Sigmoid colon (tissue), 6 donors: ENCODE measurements at regions not wholly inside any gene's neighbourhood (a gene's known extent, or its start where the extent isn't known, plus 50 kb on each side); places are given as distances from the start of the nearest gene placed in this dataset.

Experiments used
- DNase-seq: peaks from one replicate; pipeline ENCODE4 v3.0.0-alpha.2; 2019
- H3K27ac ChIP-seq, 4 donors: fragments of 200-600 bp; sonication (generic); one replicate each; pipeline ENCODE4 v1.5.1; 2016 to 2019; ENCODE audit warnings: mild to moderate bottlenecking in 1 of 4
- H3K27me3 ChIP-seq, 3 donors: fragments of 200-600 bp; sonication (generic); one replicate each; pipeline ENCODE4 v1.5.1; 2019; ENCODE audit warnings: mild to moderate bottlenecking in 1 of 3
- H3K36me3 ChIP-seq, 4 donors: fragments of 200-600 bp; sonication (generic); one replicate each; pipeline ENCODE4 v1.5.1; 2016 to 2019
- H3K4me1 ChIP-seq, 4 donors: fragments of 200-600 bp; sonication (generic); one replicate each; pipeline ENCODE4 v1.5.1; 2017 to 2019
- H3K4me3 ChIP-seq, 4 donors: fragments of 200-600 bp; sonication (generic); one replicate each; pipeline ENCODE4 v1.5.1; 2017 to 2019; ENCODE audit warnings: mild to moderate bottlenecking in 2 of 4, moderate library complexity in 1 of 4
- H3K9me3 ChIP-seq, 4 donors: fragments of 200-600 bp in 3 of 4; sonication (generic) in 3 of 4; one replicate each; pipeline versions ENCODE4 v1.5.1 to v1.6.1; 2013 to 2019
- CTCF ChIP-seq, 4 experiments: fragments of 450-650 bp in 3 of 4; fragments of 200-600 bp in 1 of 4; IDR thresholded peaks; one replicate each; pipeline ENCODE4 v1.5.1; 2016 to 2019; ENCODE audit warnings: antibody characterized with exemption in 4 of 4, mild to moderate bottlenecking in 3 of 4, moderate library complexity in 2 of 4
- EP300 ChIP-seq, 4 donors: sonication (generic); formaldehyde crosslinking; IDR thresholded peaks; one replicate each; pipeline ENCODE4 v1.6.1; 2017; ENCODE audit warnings: antibody characterized with exemption in 4 of 4
- POLR2A ChIP-seq, 2 donors: fragments of 450-650 bp; IDR thresholded peaks; one replicate each; pipeline ENCODE4 v1.6.1; 2016; ENCODE audit warnings: antibody characterized with exemption in 2 of 2, mild to moderate bottlenecking in 2 of 2, moderate library complexity in 2 of 2
- POLR2AphosphoS5 ChIP-seq, 4 donors: sonication (generic); formaldehyde crosslinking; IDR thresholded peaks; one replicate each; pipeline ENCODE4 v1.6.1; 2017; ENCODE audit warnings: antibody characterized with exemption in 4 of 4
- WGBS, 2 donors: extraction: QIAGEN DNeasy Blood & Tissue Kit; methylation state at CpG; one replicate each; pipeline ENCODE4 v1.1.7; 2013; 5-methylcytosine and 5-hydroxymethylcytosine counted together
- intact Hi-C: fragments of 100-400 bp; cut with DNase I; formaldehyde crosslinking; loops from one replicate; pipeline ENCODE4 v1.15.1; 2023
- donor health status: healthy with polysubstance abuse.
- donor health status: healthy.

GRCh38 chr3:184486614-184487013 lies 75.0 kb upstream of the EPHB3 start:
- H3K4me1 ChIP-seq: no peaks in the 10 kb centered on the region
- H3K9me3 ChIP-seq: no peaks in the 10 kb centered on the region
- H3K27ac ChIP-seq: no peak overlapping the region
- no peak for DNase-seq
- TF ChIP-seq CTCF (IDR thresholded peaks at IDR 0.05): no peak
- no peak for TF ChIP-seq EP300 (IDR thresholded peaks at IDR 0.05)
- TF ChIP-seq POLR2AphosphoS5 (IDR thresholded peaks at IDR 0.05): no peak
- TF ChIP-seq POLR2A (IDR thresholded peaks at IDR 0.05): no peak
- no peak overlapping the region for H3K4me3 ChIP-seq
- H3K27me3 ChIP-seq: peaks cover 6 to 31% (median 14%) of the 10 kb centered on the region in 3 donors
- intact Hi-C loops: no loop called here
- H3K36me3 ChIP-seq: no peaks in the 10 kb centered on the region

GRCh38 chr3:184488577-184488976 lies 73.0 kb upstream of the EPHB3 start:
- H3K27me3 ChIP-seq: peaks cover 13 to 46% (median 21%) of the 10 kb centered on the region in 3 donors
- TF ChIP-seq EP300 (IDR thresholded peaks at IDR 0.05) (no peak), POLR2A (IDR thresholded peaks at IDR 0.05) (no peak), POLR2AphosphoS5 (IDR thresholded peaks at IDR 0.05) (no peak), CTCF (IDR thresholded peaks at IDR 0.05) (no peak)

GRCh38 chr3:184489268-184489841 lies 72.2 kb upstream of the EPHB3 start:
- H3K9me3 ChIP-seq: no peaks in the 10 kb centered on the region
- TF ChIP-seq POLR2AphosphoS5 (IDR thresholded peaks at IDR 0.05): no peak
- TF ChIP-seq POLR2A (IDR thresholded peaks at IDR 0.05): no peak
- no peak for TF ChIP-seq EP300 (IDR thresholded peaks at IDR 0.05)
- no peak for TF ChIP-seq CTCF (IDR thresholded peaks at IDR 0.05)
- intact Hi-C loops: no loop called here
- peaks cover 0 to 7% (median 6%) of the 10 kb centered on the region in 4 donors for H3K4me1 ChIP-seq
- H3K27me3 ChIP-seq: peaks cover 13 to 54% (median 22%) of the 10 kb centered on the region in 3 donors
- no peaks in the 10 kb centered on the region for H3K36me3 ChIP-seq
- WGBS, 2 donors: 57 to 66% methylated on average over 3 of the region's 3 CpGs
- DNase-seq: no peak
- H3K27ac ChIP-seq: no peak overlapping the region
- H3K4me3 ChIP-seq: no peak overlapping the region

More at GRCh38 chr3:184488577-184488976, 73.0 kb upstream of the EPHB3 start:
- H3K4me3 ChIP-seq: no peak overlapping the region
- H3K4me1 ChIP-seq: peaks cover 0 to 7% (median 6%) of the 10 kb centered on the region in 4 donors
- intact Hi-C loops: no loop called here
- DNase-seq: no peak
- H3K36me3 ChIP-seq: no peaks in the 10 kb centered on the region
- WGBS, 2 donors: 86 to 87% methylated on average over 6 of the region's 6 CpGs
- H3K9me3 ChIP-seq: no peaks in the 10 kb centered on the region
- H3K27ac ChIP-seq: no peak overlapping the region

- Histone ChIP-seq H3K4me1 (peaks cover 0 to 7% (median 6%) of the 10 kb centered on the region in 4 donors), H3K9me3 (no peaks in the 10 kb centered on the region), H3K36me3 (no peaks in the 10 kb centered on the region), H3K4me3 (no peak overlapping the region), H3K27me3 (peaks cover 13 to 66% (median 32%) of the 10 kb centered on the region in 3 donors), H3K27ac (no peak overlapping the region)
- intact Hi-C loops: no loop called here
- no peak for DNase-seq
- TF ChIP-seq CTCF (IDR thresholded peaks at IDR 0.05) (no peak), POLR2AphosphoS5 (IDR thresholded peaks at IDR 0.05) (no peak), EP300 (IDR thresholded peaks at IDR 0.05) (no peak), POLR2A (IDR thresholded peaks at IDR 0.05) (no peak)
- WGBS, 2 donors: 25 to 56% methylated on average over 31 of the region's 31 CpGs
Measured at GRCh38 chr3:184491011-184491576, 70.5 kb upstream of the EPHB3 start.
